ENCODE measurements at regions not wholly inside any gene's neighbourhood (a gene's known extent, or its start where the extent isn't known, plus 50 kb on each side); places are given as distances from the start of the nearest gene placed in this dataset.
"Not testable (repeated sequence)": the region's sequence is repeated elsewhere in the genome, so short reads cannot be mapped to it uniquely, and the experiment has no call there.

- DNase-seq: no peak
Measured at GRCh38 chr6:106883808-106884262, 90.7 kb downstream of the CD24 start.

DNA sequence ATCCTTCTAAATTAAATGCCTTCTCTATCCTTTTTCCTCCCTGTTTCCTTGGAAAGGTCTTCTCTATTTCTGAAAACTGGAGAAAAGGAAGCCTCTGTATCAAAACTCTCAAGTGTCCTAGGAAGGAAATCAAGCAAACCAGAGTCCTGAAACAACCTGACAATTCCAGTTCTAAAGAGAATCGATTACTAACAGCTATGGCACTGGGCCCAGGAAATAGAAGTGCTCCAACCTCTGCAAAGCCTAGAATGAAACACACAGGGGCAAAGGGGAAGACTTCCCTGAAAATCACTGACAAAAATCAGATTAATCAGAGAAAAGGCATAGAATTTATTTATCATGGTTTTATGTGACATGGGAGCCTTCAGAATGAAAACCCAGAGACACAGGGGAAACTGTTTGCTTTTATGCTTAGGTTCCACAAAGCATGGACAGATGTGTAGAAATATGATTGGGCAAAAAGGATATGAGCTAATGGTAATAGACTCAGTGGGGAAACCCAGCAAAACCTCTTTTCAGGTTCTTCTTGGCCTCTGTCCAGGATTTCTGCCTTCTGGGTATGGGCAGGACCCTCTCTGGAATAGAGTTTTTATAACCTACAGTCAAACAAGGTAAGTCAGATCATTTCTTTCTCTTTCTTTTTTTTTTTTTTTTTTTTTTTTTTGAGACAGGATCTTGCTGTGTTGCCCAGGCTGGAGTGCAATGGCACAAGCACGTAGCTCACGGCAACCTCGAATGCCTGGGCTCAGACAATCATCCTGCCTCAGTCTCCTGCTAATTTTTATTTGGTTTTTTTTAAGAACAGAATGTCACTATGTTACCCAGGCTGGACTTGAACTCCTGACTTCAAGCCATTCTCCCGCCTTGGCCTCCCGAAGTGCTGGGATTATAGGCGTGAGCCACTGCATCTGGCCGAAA lies 91.7 kb downstream of the CD24 start:
- no peak for DNase-seq

DNA sequence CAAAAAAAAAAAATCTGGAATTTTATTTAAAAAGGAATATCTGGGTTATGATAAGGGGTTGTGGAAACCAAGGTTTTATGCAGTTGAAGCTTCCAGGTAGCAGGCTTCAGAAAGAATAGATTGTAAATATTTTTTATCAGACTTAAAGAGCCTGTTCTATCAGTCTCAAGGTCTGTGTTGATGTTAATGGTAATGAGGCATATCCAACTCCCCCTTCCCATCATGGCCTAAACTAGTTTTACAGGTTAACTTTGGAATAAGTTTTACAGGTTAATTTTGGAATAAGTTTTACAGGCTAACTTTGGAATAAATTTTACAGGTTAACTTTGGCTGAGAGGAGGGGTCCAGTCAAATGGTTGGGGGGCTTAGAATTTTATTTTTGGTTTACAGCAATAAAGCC lies 92.4 kb downstream of the CD24 start:
- no peak for DNase-seq

- DNase-seq: no peak
Measured at GRCh38 chr6:106880952-106881351, 93.6 kb downstream of the CD24 start.

GRCh38 chr6:106875782-106876321 lies 98.7 kb downstream of the CD24 start:
- no peak for DNase-seq

DNA sequence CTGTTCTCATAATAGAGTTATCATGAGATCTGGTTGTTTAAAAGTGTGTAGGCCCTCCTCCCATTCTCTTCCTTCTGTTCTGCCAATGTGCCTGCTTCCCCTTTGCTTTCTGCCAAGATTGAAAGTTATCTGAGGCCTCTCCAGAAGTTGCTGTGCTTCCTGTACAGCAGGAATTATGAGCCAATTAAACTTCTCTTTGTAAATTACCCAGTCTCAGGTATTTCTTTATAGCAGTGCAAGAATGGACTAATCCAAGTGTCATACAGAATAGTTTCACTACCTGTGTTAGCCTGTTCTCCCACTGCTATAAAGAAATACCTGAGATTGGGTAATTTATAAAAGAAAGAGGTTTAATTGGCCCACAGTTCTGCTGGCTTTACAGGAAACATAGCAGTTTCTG lies 100.0 kb downstream of the CD24 start:
- no peak for DNase-seq

- no peak for DNase-seq
Measured at GRCh38 chr6:106872049-106872448, 102.5 kb downstream of the CD24 start.

DNA sequence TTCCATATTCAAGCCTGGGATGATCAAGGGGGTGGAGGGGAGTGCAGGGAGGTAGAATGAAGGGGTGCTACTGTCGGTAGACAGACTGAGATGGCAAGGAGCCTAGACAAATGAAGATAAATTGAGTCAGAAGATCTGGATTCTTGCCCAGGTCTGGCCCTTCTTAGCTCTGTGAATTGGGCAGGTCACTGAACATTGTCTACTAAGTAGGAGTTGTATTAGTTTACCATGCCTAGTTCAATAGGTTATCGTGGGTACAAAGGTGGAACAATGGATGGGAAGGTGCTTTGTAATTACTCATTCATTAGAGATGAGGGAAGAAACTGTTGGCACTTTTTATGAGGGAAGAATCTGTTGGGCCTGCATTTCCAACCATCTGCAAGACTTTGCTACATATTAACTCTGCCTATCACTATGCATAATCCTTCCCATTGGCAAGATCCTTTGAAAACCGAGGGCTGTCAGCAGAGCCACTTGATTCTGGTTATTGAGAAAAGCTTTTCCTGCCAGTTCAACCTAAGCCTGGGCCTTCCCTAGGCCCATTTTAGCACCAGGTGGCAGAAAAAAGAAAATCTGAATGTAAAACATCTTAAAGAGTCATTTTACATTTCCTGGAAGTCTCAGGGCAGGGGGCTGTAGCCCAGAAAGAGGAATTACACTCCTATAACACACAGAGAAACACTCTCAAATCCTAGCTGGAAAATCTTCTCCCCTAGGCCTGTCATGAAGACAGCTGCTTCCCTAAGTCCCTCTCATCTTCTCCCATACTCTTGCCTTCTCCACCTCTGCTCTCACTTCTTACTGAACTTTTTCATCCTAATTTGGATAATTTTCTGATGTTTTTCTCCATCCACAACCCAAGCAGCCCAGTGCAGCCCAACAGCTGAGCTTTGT lies 103.5 kb downstream of the CD24 start:
- DNase-seq: no peak

GRCh38 chr6:106870069-106870468 lies 104.5 kb downstream of the CD24 start:
- DNase-seq: no peak

DNA sequence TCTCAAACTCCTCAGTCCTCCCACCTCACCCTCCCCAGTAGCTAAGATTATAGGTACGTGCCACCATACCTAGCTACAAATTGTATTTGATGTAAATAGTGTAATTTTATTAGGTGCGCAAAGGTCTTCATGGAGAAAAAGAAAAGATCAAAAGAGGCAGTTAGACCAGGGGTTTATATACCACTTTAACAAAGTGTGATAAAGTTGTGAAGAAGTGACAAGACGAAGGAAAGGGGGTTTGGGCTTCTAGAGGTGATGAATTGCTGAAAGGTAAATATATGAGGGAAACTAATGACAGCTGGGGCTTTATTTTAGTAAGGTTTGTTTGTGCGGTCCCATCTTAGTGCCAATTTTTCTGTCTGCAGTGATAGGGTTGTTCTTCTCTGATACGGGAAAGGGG lies 105.3 kb downstream of the CD24 start:
- no peak for DNase-seq

- no peak for DNase-seq
Measured at GRCh38 chr6:106866875-106867658, 107.5 kb downstream of the CD24 start.

GRCh38 chr6:106862858-106863257 lies 111.7 kb downstream of the CD24 start:
- DNase-seq: no peak

GRCh38 chr6:106860940-106861339 lies 113.6 kb downstream of the CD24 start:
- no peak for DNase-seq

GRCh38 chr6:106858653-106859092 lies 115.9 kb downstream of the CD24 start:
- DNase-seq: peak; percentile 6

- DNase-seq: no peak
Measured at GRCh38 chr6:106857771-106858652, 116.5 kb downstream of the CD24 start.

GRCh38 chr6:106857310-106857709 lies 117.2 kb downstream of the CD24 start:
- not testable (repeated sequence) for DNase-seq

DNA sequence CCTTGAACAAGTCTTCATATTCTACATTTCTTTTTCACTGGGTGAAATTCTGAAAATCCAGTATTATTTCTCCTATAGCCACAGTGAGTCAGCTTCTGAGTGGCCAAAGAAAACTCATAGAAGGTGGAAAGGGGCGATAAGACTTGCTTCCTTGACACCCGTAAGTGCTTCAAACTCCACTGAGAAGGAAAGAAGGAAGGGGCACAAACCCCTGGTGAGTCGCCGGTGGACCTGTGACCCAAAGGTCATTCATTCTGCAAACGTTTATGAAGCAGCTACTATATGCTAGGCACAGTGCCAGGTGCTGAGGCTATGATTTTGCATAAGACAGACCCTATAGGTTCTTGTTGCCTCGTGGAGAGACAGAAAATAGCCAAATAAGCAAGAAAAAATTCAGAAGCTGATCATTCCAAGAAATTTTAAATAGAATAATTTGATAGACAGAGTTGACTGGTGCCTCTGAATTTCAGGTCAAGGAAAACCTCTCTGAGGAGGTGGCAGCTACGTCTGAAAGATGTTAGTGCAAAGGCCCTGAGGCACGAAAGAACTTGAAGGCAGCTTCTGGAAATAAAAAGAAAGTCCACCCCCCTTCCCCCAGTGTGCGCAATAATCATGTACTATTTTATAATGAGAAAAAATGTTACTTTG lies 118.2 kb downstream of the CD24 start:
- DNase-seq: no peak

DNA sequence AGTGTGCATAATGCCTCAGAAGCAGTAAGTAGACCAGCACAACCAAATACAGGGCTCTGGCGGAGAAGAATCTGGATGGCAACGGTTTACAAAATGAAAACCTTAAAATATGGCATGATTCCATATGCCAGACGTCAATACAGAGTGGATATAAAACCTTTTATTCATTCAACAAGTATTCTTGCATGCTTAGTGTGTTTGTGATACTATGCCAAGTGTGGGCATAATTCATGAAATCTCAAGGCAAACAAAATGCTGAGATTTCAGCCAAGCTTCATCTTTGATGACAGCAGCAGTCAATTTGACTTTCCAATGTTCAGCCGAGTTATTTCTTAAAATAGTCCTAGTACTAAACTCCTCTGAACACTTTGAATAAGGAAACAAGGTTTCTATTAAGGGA lies 119.4 kb downstream of the CD24 start:
- DNase-seq: no peak

DNA sequence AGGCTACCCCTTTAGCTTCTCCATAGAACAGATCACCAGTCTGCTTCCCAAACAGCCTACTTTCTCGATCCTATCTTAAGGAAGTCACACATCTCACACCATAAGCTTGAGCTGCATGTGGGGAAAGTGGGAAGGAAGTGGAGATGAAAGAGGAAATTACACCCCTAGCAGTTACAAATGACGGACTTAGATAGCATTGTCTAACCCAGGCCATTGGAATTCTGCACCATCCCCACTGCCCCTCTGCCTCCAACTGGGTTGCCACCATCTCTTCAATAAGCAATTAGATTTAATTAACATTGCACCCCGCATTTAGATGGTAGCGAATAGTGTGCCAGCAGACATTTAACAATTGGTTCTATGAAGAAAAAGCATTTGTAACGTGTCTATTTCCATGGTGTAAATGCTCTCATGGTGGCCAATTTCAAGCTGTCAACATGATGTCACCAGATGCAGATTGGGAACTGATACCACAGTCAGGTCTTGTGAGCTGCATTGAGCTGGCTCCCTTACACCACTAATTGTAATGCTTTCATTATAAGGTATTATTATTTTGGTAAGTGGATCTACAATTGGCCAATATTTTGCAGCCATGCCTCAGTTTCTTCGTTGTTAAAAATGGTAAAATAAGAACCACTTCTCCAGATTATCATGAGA lies 124.7 kb downstream of the CD24 start:
- no peak for DNase-seq

GRCh38 chr6:106849120-106849519 lies 125.4 kb downstream of the CD24 start:
- no peak for DNase-seq
